GM12892 (cell line): ENCODE measurements at regions not wholly inside any gene's neighbourhood (a gene's known extent, or its start where the extent isn't known, plus 50 kb on each side); places are given as distances from the start of the nearest gene placed in this dataset.

Experiments
- POLR2A ChIP-seq: IDR thresholded peaks from 2 replicates; pipeline ENCODE4 v1.6.1; 2011; ENCODE audit warnings: low read depth, low read length, control low read depth
- POLR2AphosphoS5 ChIP-seq: IDR thresholded peaks from 2 replicates; pipeline ENCODE4 v1.6.1; 2011; ENCODE audit warnings: low read depth, low read length, control low read depth
- TAF1 ChIP-seq: IDR thresholded peaks from 2 replicates; pipeline ENCODE4 v1.6.1; 2011; ENCODE audit warnings: low read depth, mild to moderate bottlenecking, control low read depth, low read length, borderline replicate concordance

GRCh38 chr6:9834233-9834632, 580.6 kb downstream of the TFAP2A start:
- no peak for TF ChIP-seq POLR2AphosphoS5
- no peak for TF ChIP-seq POLR2A
- TF ChIP-seq TAF1, result no peak
